DOHH2 (cell line): ENCODE measurements at regions not wholly inside any gene's neighbourhood (a gene's known extent, or its start where the extent isn't known, plus 50 kb on each side); places are given as distances from the start of the nearest gene placed in this dataset.

Source experiments
- H3F3A ChIP-seq: fragments of 200-600 bp; sonication (generic), shearing (Covaris generic); 2 replicates; pipeline ENCODE4 v1.6.0; 2016; ENCODE audit warnings: antibody characterized with exemption, mild to moderate bottlenecking; ENCODE audit not compliant: control insufficient read depth, insufficient read depth
- H3K27ac ChIP-seq: fragments of 200-600 bp; sonication (generic); 2 replicates; pipeline ENCODE4 v1.5.1; 2014; ENCODE audit warnings: low read depth, mild to moderate bottlenecking, low read length, moderate library complexity
- H3K27me3 ChIP-seq: fragments of 200-600 bp; sonication (generic); 2 replicates; pipeline ENCODE4 v1.6.1; 2014; ENCODE audit warnings: mild to moderate bottlenecking, low read length, mixed read lengths; ENCODE audit not compliant: control insufficient read depth
- H3K36me3 ChIP-seq: fragments of 200-600 bp; sonication (generic); 2 replicates; pipeline ENCODE4 v1.6.1; 2014; ENCODE audit warnings: mild to moderate bottlenecking, low read length, moderate library complexity, mixed read lengths; ENCODE audit not compliant: control insufficient read depth
- H3K4me1 ChIP-seq: fragments of 200-600 bp; sonication (generic); 2 replicates; pipeline ENCODE4 v1.6.1; 2014; ENCODE audit warnings: mild to moderate bottlenecking, low read length, mixed read lengths; ENCODE audit not compliant: control insufficient read depth
- H3K4me2 ChIP-seq: fragments of 200-600 bp; sonication (generic); 2 replicates; pipeline ENCODE4 v1.6.0; 2014; ENCODE audit warnings: mild to moderate bottlenecking, low read length, moderate library complexity
- H3K4me3 ChIP-seq: fragments of 200-600 bp; sonication (generic); 2 replicates; pipeline ENCODE4 v1.5.1; 2014; ENCODE audit warnings: mild to moderate bottlenecking, low read length, mixed read lengths
- H3K79me2 ChIP-seq: fragments of 200-600 bp; sonication (generic); 2 replicates; pipeline ENCODE4 v1.6.1; 2014; ENCODE audit warnings: mild to moderate bottlenecking, low read length, mixed read lengths; ENCODE audit not compliant: control insufficient read depth
- H3K9me2 ChIP-seq: fragments of 200-600 bp; sonication (generic); replicated peaks from 2 replicates; pipeline ENCODE4 v1.6.1; 2014; ENCODE audit warnings: mild to moderate bottlenecking, low read length, mixed read lengths; ENCODE audit not compliant: control insufficient read depth
- H3K9me3 ChIP-seq: fragments of 200-600 bp; sonication (generic); 2 replicates; pipeline ENCODE4 v1.6.1; 2014; ENCODE audit warnings: antibody characterized with exemption, low read length, mixed read lengths; ENCODE audit not compliant: control insufficient read depth, insufficient read depth
- H4K20me1 ChIP-seq: fragments of 200-600 bp; sonication (generic); 2 replicates; pipeline ENCODE4 v1.6.0; 2014; ENCODE audit warnings: low read depth, mild to moderate bottlenecking, antibody characterized with exemption, low read length, moderate library complexity; ENCODE audit not compliant: control insufficient read depth, insufficient read depth
- EZH2phosphoT487 ChIP-seq: fragments of 200-600 bp; sonication (generic); IDR thresholded peaks from 2 replicates; pipeline ENCODE4 v1.6.1; 2017; ENCODE audit warnings: borderline replicate concordance, mild to moderate bottlenecking, antibody characterized with exemption, low read length, moderate library complexity, mixed read lengths
- TF ChIP-seq, protein P1 (sequence below): fragments of 200-600 bp; sonication (generic); IDR thresholded peaks from one replicate; pipeline ENCODE4 v1.5.1; 2014; ENCODE audit warnings: antibody characterized with exemption, mild to moderate bottlenecking, low read depth, low read length; ENCODE audit not compliant: poor library complexity, severe bottlenecking

DNA sequence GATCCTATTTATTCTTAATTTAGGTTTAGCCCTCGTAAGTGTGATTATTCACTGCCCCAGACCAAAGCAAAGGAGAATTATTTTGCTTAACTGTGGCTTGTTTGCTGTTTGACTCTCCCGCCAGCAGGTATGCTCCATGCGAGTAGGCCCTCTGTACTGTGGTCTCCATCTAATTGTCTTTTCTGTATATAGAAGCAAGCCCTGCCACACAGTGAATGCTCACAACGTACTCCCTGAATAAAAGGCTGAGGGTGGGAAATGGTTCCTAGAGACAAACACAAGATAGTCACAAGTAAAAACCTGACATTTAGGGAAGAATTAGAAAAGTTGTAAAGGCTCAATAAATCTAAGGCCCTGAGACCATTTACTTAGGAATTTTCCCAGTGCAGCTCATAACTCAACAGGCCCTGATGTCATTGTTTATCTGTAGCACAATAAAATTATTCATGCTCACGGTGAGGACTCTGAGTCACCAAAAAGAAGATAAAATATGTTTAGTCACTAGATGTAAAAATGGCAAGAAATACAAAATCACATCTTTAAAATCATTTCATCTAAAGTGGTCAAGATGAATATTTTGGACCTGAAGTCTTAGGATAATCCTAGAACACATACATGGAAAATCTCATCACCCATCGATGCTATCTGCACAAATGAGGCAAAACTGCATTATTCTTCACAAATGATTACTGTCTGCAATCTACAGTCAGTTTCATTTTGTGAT, 473.2 kb downstream of the ENC1 start:
- H3K27me3 ChIP-seq = no peaks in the 10 kb centered on the region
- no peaks in the 10 kb centered on the region for H3K9me3 ChIP-seq
- no peak for TF ChIP-seq EZH2phosphoT487
- TF ChIP-seq, protein P1, sequence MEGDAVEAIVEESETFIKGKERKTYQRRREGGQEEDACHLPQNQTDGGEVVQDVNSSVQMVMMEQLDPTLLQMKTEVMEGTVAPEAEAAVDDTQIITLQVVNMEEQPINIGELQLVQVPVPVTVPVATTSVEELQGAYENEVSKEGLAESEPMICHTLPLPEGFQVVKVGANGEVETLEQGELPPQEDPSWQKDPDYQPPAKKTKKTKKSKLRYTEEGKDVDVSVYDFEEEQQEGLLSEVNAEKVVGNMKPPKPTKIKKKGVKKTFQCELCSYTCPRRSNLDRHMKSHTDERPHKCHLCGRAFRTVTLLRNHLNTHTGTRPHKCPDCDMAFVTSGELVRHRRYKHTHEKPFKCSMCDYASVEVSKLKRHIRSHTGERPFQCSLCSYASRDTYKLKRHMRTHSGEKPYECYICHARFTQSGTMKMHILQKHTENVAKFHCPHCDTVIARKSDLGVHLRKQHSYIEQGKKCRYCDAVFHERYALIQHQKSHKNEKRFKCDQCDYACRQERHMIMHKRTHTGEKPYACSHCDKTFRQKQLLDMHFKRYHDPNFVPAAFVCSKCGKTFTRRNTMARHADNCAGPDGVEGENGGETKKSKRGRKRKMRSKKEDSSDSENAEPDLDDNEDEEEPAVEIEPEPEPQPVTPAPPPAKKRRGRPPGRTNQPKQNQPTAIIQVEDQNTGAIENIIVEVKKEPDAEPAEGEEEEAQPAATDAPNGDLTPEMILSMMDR = no peak
- no peak overlapping the region for H3K4me2 ChIP-seq
- H3K4me1 ChIP-seq = no peaks in the 10 kb centered on the region
- no peaks in the 10 kb centered on the region for H3F3A ChIP-seq
- H3K4me3 ChIP-seq = no peak overlapping the region
- H3K9me2 ChIP-seq = no peaks in the 10 kb centered on the region
- H3K27ac ChIP-seq = no peak overlapping the region
- H4K20me1 ChIP-seq = no peaks in the 10 kb centered on the region
- no peaks in the 10 kb centered on the region for H3K79me2 ChIP-seq
- no peaks in the 10 kb centered on the region for H3K36me3 ChIP-seq

DNA sequence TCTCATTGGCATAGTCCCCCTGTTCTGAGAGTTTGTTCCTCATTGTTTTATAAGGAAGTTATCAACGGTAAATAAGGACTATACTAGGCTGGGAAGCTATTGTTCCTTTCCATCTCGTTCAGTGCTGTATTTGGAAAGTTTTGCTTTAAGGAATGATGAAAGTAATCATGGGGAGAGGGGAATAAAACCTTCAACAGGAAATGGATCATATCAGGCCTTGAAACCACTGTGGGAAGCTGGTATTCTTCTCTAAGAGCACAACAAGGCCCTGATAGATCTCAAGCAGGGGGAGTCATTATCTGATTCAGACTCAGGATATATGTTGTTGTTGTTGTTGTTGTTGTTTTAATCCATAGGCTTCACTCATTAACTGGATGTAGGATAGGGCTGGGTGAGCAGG, 474.5 kb downstream of the ENC1 start:
- Histone ChIP-seq H3K36me3 (no peaks in the 10 kb centered on the region), H3K9me2 (no peaks in the 10 kb centered on the region), H3K27ac (no peak overlapping the region), H4K20me1 (no peaks in the 10 kb centered on the region), H3K27me3 (no peaks in the 10 kb centered on the region), H3K9me3 (no peaks in the 10 kb centered on the region), H3K4me1 (no peaks in the 10 kb centered on the region), H3K4me2 (no peak overlapping the region), H3F3A (no peaks in the 10 kb centered on the region), H3K4me3 (no peak overlapping the region), H3K79me2 (no peaks in the 10 kb centered on the region)
- TF ChIP-seq, protein P1 = no peak
- TF ChIP-seq EZH2phosphoT487 = no peak

DNA sequence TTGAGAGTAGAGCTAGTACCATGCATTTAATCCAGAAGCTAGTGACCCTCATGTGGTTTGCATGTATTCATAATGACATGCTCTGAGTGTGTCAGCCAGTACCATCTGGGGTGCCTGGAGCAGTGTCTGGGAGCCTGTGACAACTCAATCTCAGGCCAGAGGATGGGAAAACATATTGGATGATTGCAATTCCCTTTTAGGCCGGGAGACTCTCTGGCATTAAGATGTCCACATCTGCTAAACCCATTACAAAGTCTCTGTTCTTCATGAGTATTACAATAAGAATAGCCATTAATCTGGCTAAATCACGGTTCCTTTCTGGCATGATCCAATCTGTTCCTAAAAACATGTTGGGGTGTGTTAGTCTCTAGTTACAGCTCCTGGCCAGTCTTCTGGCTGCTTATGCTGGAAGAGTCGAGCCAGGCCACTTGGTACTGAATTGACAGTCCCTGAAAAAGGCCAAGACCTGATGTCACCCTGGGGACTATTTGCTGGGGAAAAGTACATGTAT, 475.7 kb downstream of the ENC1 start:
- TF ChIP-seq EZH2phosphoT487 = no peak
- TF ChIP-seq, protein P1 = no peak
- Histone ChIP-seq H3F3A (no peaks in the 10 kb centered on the region), H3K9me3 (no peaks in the 10 kb centered on the region), H3K4me1 (no peaks in the 10 kb centered on the region), H3K27ac (no peak overlapping the region), H3K4me3 (no peak overlapping the region), H3K79me2 (no peaks in the 10 kb centered on the region), H3K27me3 (no peaks in the 10 kb centered on the region), H3K4me2 (no peak overlapping the region), H4K20me1 (no peaks in the 10 kb centered on the region), H3K9me2 (no peaks in the 10 kb centered on the region), H3K36me3 (no peaks in the 10 kb centered on the region)
